B cell (primary cell): ENCODE measurements at regions not wholly inside any gene's neighbourhood (a gene's known extent, or its start where the extent isn't known, plus 50 kb on each side); places are given as distances from the start of the nearest gene placed in this dataset.

Source experiments
- CTCF ChIP-seq: fragments of 200-600 bp; IDR thresholded peaks from one replicate; pipeline ENCODE4 v1.8.0; 2022; ENCODE audit warnings: antibody characterized with exemption, mild to moderate bottlenecking
- EZH2 ChIP-seq: IDR thresholded peaks from 2 replicates; pipeline ENCODE4 v1.6.1; 2012; ENCODE audit warnings: borderline replicate concordance, low read depth, mild to moderate bottlenecking, moderate library complexity, low read length; ENCODE audit not compliant: insufficient read depth, poor library complexity, severe bottlenecking

GRCh38 chr9:81849631-81850259 is 78.5 kb upstream of the SPATA31D4 start:
- TF ChIP-seq CTCF (no peak), EZH2 (no peak)
